Suprapubic skin (tissue), 3 donors: ENCODE measurements at regions not wholly inside any gene's neighbourhood (a gene's known extent, or its start where the extent isn't known, plus 50 kb on each side); places are given as distances from the start of the nearest gene placed in this dataset.

Experiments
- CTCF ChIP-seq, 2 donors: fragments of 200-600 bp in 1 of 2; fragments of 450-650 bp in 1 of 2; sonication (generic) in 1 of 2; IDR thresholded peaks; one replicate each; pipeline ENCODE4 v1.5.1; 2016 to 2019; ENCODE audit warnings: antibody characterized with exemption in 2 of 2, mild to moderate bottlenecking in 1 of 2, moderate library complexity in 1 of 2
- EP300 ChIP-seq: sonication (generic); formaldehyde crosslinking; IDR thresholded peaks from one replicate; pipeline ENCODE4 v1.6.1; 2017; ENCODE audit warnings: antibody characterized with exemption
- POLR2A ChIP-seq, 2 donors: fragments of 450-650 bp; IDR thresholded peaks; one replicate each; pipeline ENCODE4 v1.6.1; 2017; ENCODE audit warnings: antibody characterized with exemption in 2 of 2, mild to moderate bottlenecking in 2 of 2, moderate library complexity in 2 of 2

GRCh38 chr14:40216976-40217375, 784.7 kb upstream of the FBXO33 start:
- TF ChIP-seq CTCF (IDR thresholded peaks at IDR 0.05) (no peak), POLR2A (IDR thresholded peaks at IDR 0.05) (no peak), EP300 (no peak)
